CD4-positive, alpha-beta T cell (primary cell): ENCODE measurements at regions not wholly inside any gene's neighbourhood (a gene's known extent, or its start where the extent isn't known, plus 50 kb on each side); places are given as distances from the start of the nearest gene placed in this dataset.

Experiments used
- ATAC-seq: fragments of 200-7000 bp; cut with Tn5 transposase; one replicate; pipeline ENCODE4 v1.10.0; 2022; ENCODE audit warnings: mild to moderate bottlenecking; ENCODE audit not compliant: poor library complexity
- CTCF ChIA-PET: fragments of 350-600 bp; sonication (Branson Sonifier 250); formaldehyde crosslinking; loops from one replicate; lab custom pipeline; 2021; ENCODE audit warnings: antibody characterized with exemption, inconsistent platforms; lab: Charles Lee
- POLR2A ChIA-PET: fragments of 350-600 bp; sonication (Branson Sonifier 250); formaldehyde crosslinking; loops from one replicate; lab custom pipeline; 2021; ENCODE audit warnings: antibody characterized with exemption, inconsistent platforms; lab: Charles Lee
- DNase-seq, 14 experiments: peaks; one replicate each; pipeline ENCODE4 v3.0.0-alpha.2; 2013 to 2020; ENCODE audit warnings: mixed read lengths in 2 of 14
- H3K27ac ChIP-seq, 2 donors: one replicate each; pipeline versions ENCODE4 v1.5.1 to v1.7.0; 2013; ENCODE audit warnings: low read length in 2 of 2, low read depth in 1 of 2, mild to moderate bottlenecking in 1 of 2
- H3K27me3 ChIP-seq, 2 experiments: 1 replicate in 1 of 2; 2 replicates in 1 of 2; pipeline versions ENCODE4 v1.6.1 to v1.7.0; 2013; ENCODE audit warnings: low read length in 2 of 2, control low read depth in 1 of 2, mild to moderate bottlenecking in 1 of 2, moderate library complexity in 1 of 2; ENCODE audit not compliant: insufficient read depth in 2 of 2, control insufficient read depth in 1 of 2
- H3K36me3 ChIP-seq: one replicate; pipeline ENCODE4 v1.6.1; 2013; ENCODE audit warnings: low read length, control low read depth; ENCODE audit not compliant: insufficient read depth
- H3K4me1 ChIP-seq: one replicate; pipeline ENCODE4 v1.6.1; 2013; ENCODE audit warnings: low read length, control low read depth; ENCODE audit not compliant: insufficient read depth
- H3K4me3 ChIP-seq: one replicate; pipeline ENCODE4 v1.5.1; 2013; ENCODE audit warnings: mild to moderate bottlenecking, low read length, moderate library complexity
- H3K9me3 ChIP-seq, 2 experiments: 1 replicate in 1 of 2; 2 replicates in 1 of 2; pipeline versions ENCODE4 v1.6.1 to v1.7.0; 2013; ENCODE audit warnings: low read length in 2 of 2, mild to moderate bottlenecking in 2 of 2, control low read depth in 1 of 2, moderate library complexity in 1 of 2; ENCODE audit not compliant: control insufficient read depth in 1 of 2, insufficient read depth in 1 of 2
- H3K27ac Mint-ChIP-seq: one replicate; pipeline ENCODE4 v1.8.0; 2020; ENCODE audit warnings: mixed read lengths
- H3K27me3 Mint-ChIP-seq: one replicate; pipeline ENCODE4 v1.8.0; 2021; ENCODE audit warnings: mixed read lengths
- H3K36me3 Mint-ChIP-seq: one replicate; pipeline ENCODE4 v1.8.0; 2021; ENCODE audit warnings: low read depth, mixed read lengths
- H3K4me1 Mint-ChIP-seq: one replicate; pipeline ENCODE4 v1.8.0; 2021; ENCODE audit warnings: low read depth, mixed read lengths
- H3K4me3 Mint-ChIP-seq: one replicate; pipeline ENCODE4 v1.8.0; 2020; ENCODE audit warnings: mild to moderate bottlenecking, mixed read lengths
- H3K9me3 Mint-ChIP-seq: one replicate; pipeline ENCODE4 v1.8.0; 2020; ENCODE audit warnings: mixed read lengths
- CTCF ChIP-seq: fragments of 200-600 bp; IDR thresholded peaks from one replicate; pipeline ENCODE4 v1.8.0; 2022; ENCODE audit warnings: antibody characterized with exemption, mild to moderate bottlenecking
- intact Hi-C, 2 experiments: fragments of 100-400 bp; cut with DNase I in 1 of 2; cut with micrococcal nuclease in 1 of 2; formaldehyde crosslinking; loops; one replicate each; pipeline versions ENCODE4 v1.15.1 to v1.9.0; 2023 to 2025; cut with DNase I, micrococcal nuclease

- Histone ChIP-seq H3K9me3 (no peaks in the 10 kb centered on the region), H3K27ac (no peak overlapping the region), H3K4me3 (no peak overlapping the region), H3K4me1 (no peaks in the 10 kb centered on the region), H3K36me3 (no peaks in the 10 kb centered on the region), H3K27me3 (no peaks in the 10 kb centered on the region)
- DNase-seq, result no peak
- no peak for TF ChIP-seq CTCF
- peaks cover 15% of the 10 kb centered on the region for H3K27me3 Mint-ChIP-seq
- no peak overlapping the region for H3K4me3 Mint-ChIP-seq
- ChIA-PET CTCF (no interaction called here), POLR2A (no interaction called here)
- no peaks in the 10 kb centered on the region for H3K9me3 Mint-ChIP-seq
- H3K4me1 Mint-ChIP-seq, result no peaks in the 10 kb centered on the region
- ATAC-seq, result no peak
- no peak overlapping the region for H3K27ac Mint-ChIP-seq
- no peaks in the 10 kb centered on the region for H3K36me3 Mint-ChIP-seq
- intact Hi-C loops, result no loop called here
These were observed 554.4 kb downstream of the REEP3 start for GRCh38 chr10:64075604-64076003.

- ATAC-seq (no peak), DNase-seq (no peak)
- Histone ChIP-seq H3K4me3 (no peak overlapping the region), H3K36me3 (no peaks in the 10 kb centered on the region), H3K27me3 (no peaks in the 10 kb centered on the region), H3K9me3 (no peaks in the 10 kb centered on the region), H3K27ac (no peak overlapping the region), H3K4me1 (no peaks in the 10 kb centered on the region)
- H3K4me3 Mint-ChIP-seq, result no peak overlapping the region
- POLR2A ChIA-PET, result no interaction called here
- peaks cover 15% of the 10 kb centered on the region for H3K27me3 Mint-ChIP-seq
- CTCF ChIA-PET, result no interaction called here
- intact Hi-C loops, result no loop called here
- no peaks in the 10 kb centered on the region for H3K9me3 Mint-ChIP-seq
- H3K4me1 Mint-ChIP-seq, result no peaks in the 10 kb centered on the region
- no peak for TF ChIP-seq CTCF
- no peak overlapping the region for H3K27ac Mint-ChIP-seq
- no peaks in the 10 kb centered on the region for H3K36me3 Mint-ChIP-seq
These were observed 555.2 kb downstream of the REEP3 start for GRCh38 chr10:64076322-64076940.

GRCh38 chr10:64079341-64079740, 558.1 kb downstream of the REEP3 start:
- H3K36me3 ChIP-seq, result no peaks in the 10 kb centered on the region
- Mint-ChIP-seq H3K27me3 (peaks cover 10% of the 10 kb centered on the region), H3K36me3 (no peaks in the 10 kb centered on the region), H3K4me3 (no peak overlapping the region), H3K9me3 (no peaks in the 10 kb centered on the region), H3K4me1 (no peaks in the 10 kb centered on the region), H3K27ac (no peak overlapping the region)
- ChIA-PET CTCF (interaction anchor here (1.0 kb wide), 1 partner anchor 12 kb away, joined by 3 read pairs; no protein-coding TSS in a partner anchor), POLR2A (no interaction called here)
- no peaks in the 10 kb centered on the region for H3K27me3 ChIP-seq
- DNase-seq (no peak), ATAC-seq (no peak)
- no peak for TF ChIP-seq CTCF
- H3K4me3 ChIP-seq, result no peak overlapping the region
- no peak overlapping the region for H3K27ac ChIP-seq
- no peaks in the 10 kb centered on the region for H3K4me1 ChIP-seq
- intact Hi-C loops, result no loop called here
- H3K9me3 ChIP-seq, result no peaks in the 10 kb centered on the region
